Stomach smooth muscle (tissue), 2 donors: ENCODE measurements at regions not wholly inside any gene's neighbourhood (a gene's known extent, or its start where the extent isn't known, plus 50 kb on each side); places are given as distances from the start of the nearest gene placed in this dataset.
A peak's percentile ranks its signal among the peaks of the same experiment; 100 is the strongest.

Source experiments
- H3K27ac ChIP-seq: one replicate; pipeline ENCODE4 v1.7.0; 2013; ENCODE audit warnings: mild to moderate bottlenecking, low read length, inconsistent platforms
- H3K27me3 ChIP-seq, 2 donors: one replicate each; pipeline ENCODE4 v1.7.0; 2013; ENCODE audit warnings: low read length in 2 of 2; ENCODE audit not compliant: insufficient read depth in 2 of 2, control insufficient read depth in 1 of 2
- H3K36me3 ChIP-seq, 2 donors: one replicate each; pipeline ENCODE4 v1.7.0; 2013; ENCODE audit warnings: low read length in 2 of 2; ENCODE audit not compliant: control insufficient read depth in 2 of 2, insufficient read depth in 2 of 2
- H3K4me1 ChIP-seq: one replicate; pipeline ENCODE4 v1.7.0; 2013; ENCODE audit warnings: low read length; ENCODE audit not compliant: control insufficient read depth, insufficient read depth
- H3K4me3 ChIP-seq, 2 donors: one replicate each; pipeline ENCODE4 v1.7.0; 2013; ENCODE audit warnings: low read length in 2 of 2
- H3K9ac ChIP-seq, 2 donors: one replicate each; pipeline ENCODE4 v1.7.0; 2013; ENCODE audit warnings: low read length in 2 of 2, mild to moderate bottlenecking in 1 of 2
- H3K9me3 ChIP-seq, 2 donors: one replicate each; pipeline ENCODE4 v1.7.0; 2013; ENCODE audit warnings: low read length in 2 of 2; ENCODE audit not compliant: control insufficient read depth in 2 of 2
- donor health status: healthy.
- donor health status: Pancreatic carcinoma.

DNA sequence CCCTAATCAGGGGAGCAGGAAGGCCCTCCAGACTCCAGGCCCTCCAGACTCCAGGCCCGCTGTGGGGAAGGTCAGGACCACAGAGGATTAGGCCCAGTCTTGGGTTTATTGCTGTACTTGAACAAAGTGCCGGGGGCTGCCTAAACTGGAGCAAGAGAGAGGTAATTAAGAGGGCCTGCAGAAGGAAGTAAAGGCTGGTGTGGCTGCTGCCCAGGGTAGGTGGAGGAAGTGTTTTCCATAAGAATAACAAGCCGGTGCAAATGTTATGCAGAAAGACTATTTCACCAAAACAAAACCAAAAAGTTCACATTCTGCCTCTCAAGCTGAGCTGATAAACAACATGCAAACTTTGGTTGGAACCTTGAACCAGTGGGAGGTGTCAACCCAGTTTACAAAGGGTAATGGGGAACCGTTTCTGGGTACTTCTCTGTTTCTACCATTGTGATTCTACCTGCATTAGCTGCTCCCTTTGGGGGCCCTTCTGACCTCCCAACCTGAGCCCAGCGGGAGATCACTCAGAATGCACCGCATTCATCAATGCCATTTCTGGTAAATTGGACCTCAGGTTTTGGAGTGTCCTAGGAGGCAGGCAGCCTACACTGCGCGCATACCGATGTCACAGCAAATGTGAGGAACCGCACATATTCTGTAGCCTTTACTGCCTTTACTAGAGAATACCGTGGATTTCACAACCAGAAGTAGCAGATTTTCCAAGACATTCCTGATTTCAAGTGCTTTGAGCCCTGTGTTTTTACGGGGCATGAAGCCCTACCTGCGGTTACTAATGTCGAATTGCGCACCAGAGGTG, 59.7 kb upstream of the BCOR start:
- peaks cover 31% of the 10 kb centered on the region for H3K4me1 ChIP-seq
- H3K27ac ChIP-seq, result peak overlapping the region; percentile 31
- H3K9me3 ChIP-seq, result no peaks in the 10 kb centered on the region
- H3K9ac ChIP-seq, result peak overlapping the region; percentile 36 to 68
- H3K36me3 ChIP-seq, result no peaks in the 10 kb centered on the region
- H3K4me3 ChIP-seq, result peak overlapping the region; percentile 62 to 69
- H3K27me3 ChIP-seq, result peaks cover 0 to 15% of the 10 kb centered on the region in 2 donors

- Histone ChIP-seq H3K9ac (no peak overlapping the region), H3K4me1 (peaks cover 36% of the 10 kb centered on the region), H3K36me3 (no peaks in the 10 kb centered on the region), H3K9me3 (no peaks in the 10 kb centered on the region), H3K27ac (no peak overlapping the region), H3K4me3 (no peak overlapping the region), H3K27me3 (peaks cover 0 to 14% of the 10 kb centered on the region in 2 donors)
These were observed 58.9 kb upstream of the BCOR start for GRCh38 chrX:40156470-40157227.

DNA sequence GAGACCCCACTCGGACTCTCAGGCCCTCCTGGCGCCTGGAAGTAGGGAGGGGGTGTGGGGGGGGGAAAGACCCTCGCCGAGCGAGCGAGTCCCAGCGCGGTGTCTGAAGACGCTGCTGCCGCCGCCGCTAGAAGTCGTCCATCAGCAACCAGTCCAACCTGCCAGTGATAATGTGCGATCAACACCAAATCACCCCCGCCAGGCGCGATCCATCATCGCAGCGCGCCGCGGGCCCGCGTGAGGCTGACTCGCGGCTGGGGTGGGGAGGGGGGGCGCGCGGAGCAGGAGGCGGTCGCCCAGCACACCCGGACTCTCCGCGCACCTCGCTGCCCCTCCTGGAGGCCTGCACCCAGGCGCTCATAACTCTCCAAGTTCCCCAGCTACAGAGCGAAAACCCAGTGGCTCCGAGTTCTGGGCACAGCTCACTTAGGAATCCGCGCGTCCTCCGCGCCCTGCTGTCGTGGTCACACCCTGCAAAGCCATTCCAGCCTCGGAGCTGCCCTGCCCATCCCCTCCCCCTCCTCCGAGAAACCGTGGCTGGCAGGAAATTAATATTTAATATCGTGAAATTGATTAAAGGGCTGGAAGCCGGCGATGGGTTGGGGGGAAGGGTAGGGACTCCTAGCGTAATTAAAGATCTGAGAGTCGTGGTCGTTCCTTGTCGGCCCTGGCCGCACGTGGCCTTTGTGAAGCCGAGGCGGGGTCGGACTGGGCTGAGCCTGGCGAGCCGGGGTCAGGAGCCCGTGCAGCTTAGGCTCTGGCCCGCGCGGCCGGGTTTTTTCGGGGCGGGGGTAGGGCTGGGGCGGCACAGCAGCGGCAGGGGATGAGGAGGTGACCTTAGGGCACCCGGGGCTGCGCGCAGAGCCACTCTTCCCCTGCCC, 58.1 kb upstream of the BCOR start:
- peaks cover 0 to 18% of the 10 kb centered on the region in 2 donors for H3K27me3 ChIP-seq
- no peak overlapping the region for H3K27ac ChIP-seq
- H3K4me3 ChIP-seq, result peak overlapping the region; percentile 53 to 69
- no peaks in the 10 kb centered on the region for H3K9me3 ChIP-seq
- H3K9ac ChIP-seq, result peak overlapping the region in 1 of 2 donors; percentile 38
- peaks cover 36% of the 10 kb centered on the region for H3K4me1 ChIP-seq
- no peaks in the 10 kb centered on the region for H3K36me3 ChIP-seq

DNA sequence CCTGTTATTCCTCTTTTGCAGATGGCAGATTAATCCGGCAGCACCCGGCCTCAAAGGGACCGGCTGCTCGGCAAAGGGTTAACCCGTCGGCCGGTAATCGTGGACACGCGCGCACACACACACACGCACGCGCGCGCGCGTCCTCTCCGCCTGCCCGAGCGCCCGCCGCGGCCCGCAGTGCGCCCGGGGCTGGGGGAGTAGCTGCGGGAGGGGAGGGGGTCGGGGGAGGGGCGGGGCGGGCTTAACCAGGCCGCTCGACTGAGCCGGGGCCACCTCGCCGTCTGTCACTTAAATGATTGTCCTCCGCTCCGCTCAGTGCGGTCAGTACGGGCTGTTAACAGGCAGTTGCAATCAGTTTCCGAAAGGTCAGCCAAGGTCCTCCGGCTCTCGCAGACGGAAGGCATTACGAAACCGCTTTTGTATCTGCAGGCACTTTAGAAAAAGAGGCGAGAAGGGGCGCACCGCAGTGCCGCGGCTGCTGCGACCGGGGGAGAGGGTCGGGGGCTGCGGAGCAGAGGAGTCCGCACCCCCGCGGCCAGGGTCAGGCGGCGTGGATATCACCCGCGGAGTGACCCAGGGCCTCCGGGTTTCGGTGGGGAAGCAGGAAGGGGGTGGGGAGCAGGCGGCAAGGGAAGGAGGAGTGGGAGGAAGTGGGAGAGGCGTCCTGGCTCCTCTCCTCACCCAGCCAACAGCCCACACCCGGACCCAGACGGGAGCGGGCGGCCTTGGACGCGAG, 57.3 kb upstream of the BCOR start:
- peak overlapping the region in 1 of 2 donors; percentile 38 for H3K9ac ChIP-seq
- H3K9me3 ChIP-seq, result no peaks in the 10 kb centered on the region
- H3K36me3 ChIP-seq, result no peaks in the 10 kb centered on the region
- no peak overlapping the region for H3K27ac ChIP-seq
- H3K4me3 ChIP-seq, result peak overlapping the region; percentile 53 to 69
- peaks cover 36% of the 10 kb centered on the region for H3K4me1 ChIP-seq
- H3K27me3 ChIP-seq, result peaks cover 0 to 21% of the 10 kb centered on the region in 2 donors

- Histone ChIP-seq H3K27me3 (peaks cover 0 to 27% of the 10 kb centered on the region in 2 donors), H3K4me1 (peaks cover 36% of the 10 kb centered on the region), H3K4me3 (peak overlapping the region; percentile 55 to 69), H3K27ac (no peak overlapping the region), H3K9me3 (no peaks in the 10 kb centered on the region), H3K9ac (no peak overlapping the region), H3K36me3 (no peaks in the 10 kb centered on the region)
These were observed 56.6 kb upstream of the BCOR start for GRCh38 chrX:40154250-40154852.

GRCh38 chrX:40153345-40154249, 55.8 kb upstream of the BCOR start:
- peaks cover 36% of the 10 kb centered on the region for H3K4me1 ChIP-seq
- peak overlapping the region in 1 of 2 donors; percentile 21 for H3K9ac ChIP-seq
- H3K9me3 ChIP-seq, result no peaks in the 10 kb centered on the region
- no peak overlapping the region for H3K27ac ChIP-seq
- H3K36me3 ChIP-seq, result no peaks in the 10 kb centered on the region
- H3K27me3 ChIP-seq, result peaks cover 0 to 30% of the 10 kb centered on the region in 2 donors
- peak overlapping the region; percentile 17 to 70 for H3K4me3 ChIP-seq

GRCh38 chrX:40152741-40153344, 55.1 kb upstream of the BCOR start:
- H3K9ac ChIP-seq, result no peak overlapping the region
- H3K27ac ChIP-seq, result no peak overlapping the region
- H3K9me3 ChIP-seq, result no peaks in the 10 kb centered on the region
- H3K4me1 ChIP-seq, result peaks cover 35% of the 10 kb centered on the region
- peaks cover 0 to 29% of the 10 kb centered on the region in 2 donors for H3K27me3 ChIP-seq
- no peaks in the 10 kb centered on the region for H3K36me3 ChIP-seq
- H3K4me3 ChIP-seq, result peak overlapping the region; percentile 17 to 70

GRCh38 chrX:40152173-40152711, 54.5 kb upstream of the BCOR start:
- H3K4me3 ChIP-seq, result peak overlapping the region; percentile 17 to 70

More at GRCh38 chrX:40152173-40152711, 54.5 kb upstream of the BCOR start:
- Histone ChIP-seq H3K27ac (no peak overlapping the region), H3K9ac (no peak overlapping the region), H3K9me3 (no peaks in the 10 kb centered on the region), H3K36me3 (no peaks in the 10 kb centered on the region), H3K4me1 (peaks cover 36% of the 10 kb centered on the region), H3K27me3 (peaks cover 0 to 29% of the 10 kb centered on the region in 2 donors)
